ENCODE measurements at regions not wholly inside any gene's neighbourhood (a gene's known extent, or its start where the extent isn't known, plus 50 kb on each side); places are given as distances from the start of the nearest gene placed in this dataset.

DNA sequence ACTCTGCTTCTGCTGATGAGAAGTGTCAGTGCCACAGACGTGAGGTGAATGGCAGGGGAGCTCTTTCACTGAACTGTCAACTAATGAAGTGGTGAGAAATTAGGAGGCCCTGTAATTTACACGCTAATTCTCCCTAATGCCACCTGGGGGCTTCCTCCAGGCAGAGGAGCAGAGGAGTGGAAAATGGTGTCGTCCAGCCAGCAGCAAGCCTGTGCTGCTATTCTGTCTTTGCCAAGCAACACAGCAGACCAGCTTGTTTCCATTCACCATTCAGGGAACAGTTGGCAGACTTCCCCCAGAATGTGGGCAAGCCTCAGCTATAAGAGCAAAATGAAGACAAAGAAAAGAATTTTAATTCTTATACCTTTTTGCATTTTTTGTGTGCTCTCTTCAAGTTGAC lies 245.2 kb upstream of the TET2 start:
- TF ChIP-seq, protein P1, sequence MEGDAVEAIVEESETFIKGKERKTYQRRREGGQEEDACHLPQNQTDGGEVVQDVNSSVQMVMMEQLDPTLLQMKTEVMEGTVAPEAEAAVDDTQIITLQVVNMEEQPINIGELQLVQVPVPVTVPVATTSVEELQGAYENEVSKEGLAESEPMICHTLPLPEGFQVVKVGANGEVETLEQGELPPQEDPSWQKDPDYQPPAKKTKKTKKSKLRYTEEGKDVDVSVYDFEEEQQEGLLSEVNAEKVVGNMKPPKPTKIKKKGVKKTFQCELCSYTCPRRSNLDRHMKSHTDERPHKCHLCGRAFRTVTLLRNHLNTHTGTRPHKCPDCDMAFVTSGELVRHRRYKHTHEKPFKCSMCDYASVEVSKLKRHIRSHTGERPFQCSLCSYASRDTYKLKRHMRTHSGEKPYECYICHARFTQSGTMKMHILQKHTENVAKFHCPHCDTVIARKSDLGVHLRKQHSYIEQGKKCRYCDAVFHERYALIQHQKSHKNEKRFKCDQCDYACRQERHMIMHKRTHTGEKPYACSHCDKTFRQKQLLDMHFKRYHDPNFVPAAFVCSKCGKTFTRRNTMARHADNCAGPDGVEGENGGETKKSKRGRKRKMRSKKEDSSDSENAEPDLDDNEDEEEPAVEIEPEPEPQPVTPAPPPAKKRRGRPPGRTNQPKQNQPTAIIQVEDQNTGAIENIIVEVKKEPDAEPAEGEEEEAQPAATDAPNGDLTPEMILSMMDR (IDR thresholded peaks at IDR 0.05; ENCODE audit: insufficient read depth, low read length, poor library complexity, severe bottlenecking), result no peak
- no peak for TF ChIP-seq EZH2phosphoT487 (conservative IDR thresholded peaks at IDR 0.05; ENCODE audit: low read length)

All from SU-DHL-6 (cell line).